ENCODE measurements at regions not wholly inside any gene's neighbourhood (a gene's known extent, or its start where the extent isn't known, plus 50 kb on each side); places are given as distances from the start of the nearest gene placed in this dataset.
"Not testable (repeated sequence)": the region's sequence is repeated elsewhere in the genome, so short reads cannot be mapped to it uniquely, and the experiment has no call there.

DNA sequence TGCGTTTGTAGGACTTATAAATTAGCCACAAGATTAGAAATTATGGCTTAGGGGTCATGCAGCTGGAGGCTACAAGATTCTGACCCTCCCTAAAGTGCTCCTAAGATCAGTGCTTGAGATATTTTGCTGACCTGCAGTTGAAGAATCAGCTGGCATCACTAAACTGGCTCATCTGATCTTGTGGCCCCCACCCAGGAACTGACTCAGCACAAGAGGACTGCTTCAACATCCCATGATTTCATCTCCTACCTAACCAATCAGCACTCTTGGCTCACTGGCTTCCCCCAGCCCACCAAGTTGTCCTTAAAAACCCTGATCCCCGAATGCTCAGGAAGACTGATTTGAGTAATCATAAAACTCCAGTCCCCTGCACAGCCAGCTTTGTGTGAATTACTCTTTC, 86.4 kb upstream of the ERCC4 start:
- H3K27ac Mint-ChIP-seq, result no peak overlapping the region
- no peak for DNase-seq
- no peak overlapping the region for H3K4me3 Mint-ChIP-seq
- peaks cover 4% of the 10 kb centered on the region for H3K27me3 Mint-ChIP-seq
- no peaks in the 10 kb centered on the region for H3K4me1 Mint-ChIP-seq
- no peaks in the 10 kb centered on the region for H3K9me3 Mint-ChIP-seq
- CTCF ChIA-PET, result no interaction called here
- no peaks in the 10 kb centered on the region for H3K36me3 Mint-ChIP-seq

DNA sequence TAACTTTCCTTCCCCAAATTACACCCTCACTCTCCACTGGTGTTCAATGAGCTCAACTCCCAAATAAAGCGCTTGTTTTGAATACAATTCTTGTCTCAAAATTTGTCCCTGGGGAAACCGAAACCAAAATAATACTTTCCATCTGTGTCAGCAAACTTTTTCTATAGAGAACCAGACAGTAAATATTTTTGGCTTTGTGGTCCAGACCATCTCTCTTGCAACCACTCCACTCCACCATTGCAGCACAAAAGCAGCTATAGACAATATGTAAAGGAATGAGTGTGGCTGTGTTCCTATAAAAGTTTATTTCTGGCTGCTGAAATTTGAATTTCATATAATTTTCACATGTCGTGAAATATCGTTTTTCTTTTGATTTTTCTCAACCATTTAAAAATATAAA, 84.6 kb upstream of the ERCC4 start:
- CTCF ChIA-PET, result no interaction called here
- no peak overlapping the region for H3K4me3 Mint-ChIP-seq
- H3K36me3 Mint-ChIP-seq, result no peaks in the 10 kb centered on the region

DNA sequence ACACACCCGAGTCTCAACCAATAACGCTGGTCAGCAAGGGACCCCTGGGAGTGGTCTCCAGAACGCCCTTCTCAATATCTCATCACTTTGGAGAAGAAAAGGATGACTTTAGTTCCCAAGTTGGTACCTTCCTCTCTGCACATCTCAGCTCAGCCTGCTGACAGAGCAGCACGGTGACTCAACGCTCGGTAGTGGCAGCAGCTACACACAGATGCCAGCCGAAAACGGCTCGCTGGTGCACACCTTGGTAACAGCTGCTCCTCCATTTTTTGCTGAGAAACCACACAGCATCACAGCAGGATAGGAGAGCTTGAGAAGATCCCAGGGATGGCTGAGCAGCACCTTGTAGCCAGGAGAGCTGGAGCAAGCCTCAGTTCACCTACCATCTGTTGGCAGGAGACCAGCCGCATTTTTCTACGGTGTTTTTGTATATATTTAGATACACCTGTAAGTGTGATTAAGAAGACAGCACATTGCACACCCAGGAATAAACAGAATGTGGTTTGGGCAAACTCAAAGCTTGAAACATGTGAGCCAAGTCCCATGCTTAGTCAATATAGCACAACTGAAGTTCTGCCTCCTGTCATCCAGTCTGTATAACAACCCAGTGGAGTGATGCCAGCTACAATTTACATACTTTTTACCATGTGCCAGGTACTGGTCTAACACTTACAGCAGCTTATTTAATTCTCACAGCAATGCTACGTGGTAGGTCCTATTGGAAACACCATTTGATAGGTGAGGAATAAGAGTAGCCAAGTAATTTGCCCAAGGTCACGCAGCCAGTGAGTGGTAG, 83.8 kb upstream of the ERCC4 start:
- no peak for DNase-seq
- H3K36me3 Mint-ChIP-seq, result no peaks in the 10 kb centered on the region
- no peak overlapping the region for H3K4me3 Mint-ChIP-seq
- H3K27me3 Mint-ChIP-seq, result peaks cover 4% of the 10 kb centered on the region
- H3K4me1 Mint-ChIP-seq, result no peaks in the 10 kb centered on the region
- H3K9me3 Mint-ChIP-seq, result no peaks in the 10 kb centered on the region
- H3K27ac Mint-ChIP-seq, result no peak overlapping the region
- CTCF ChIA-PET, result no interaction called here

More for the DNA sequence above, 84.6 kb upstream of the ERCC4 start:
- H3K9me3 Mint-ChIP-seq, result no peaks in the 10 kb centered on the region
- no peak overlapping the region for H3K27ac Mint-ChIP-seq
- no peak for DNase-seq
- H3K27me3 Mint-ChIP-seq, result peaks cover 4% of the 10 kb centered on the region
- no peaks in the 10 kb centered on the region for H3K4me1 Mint-ChIP-seq

DNA sequence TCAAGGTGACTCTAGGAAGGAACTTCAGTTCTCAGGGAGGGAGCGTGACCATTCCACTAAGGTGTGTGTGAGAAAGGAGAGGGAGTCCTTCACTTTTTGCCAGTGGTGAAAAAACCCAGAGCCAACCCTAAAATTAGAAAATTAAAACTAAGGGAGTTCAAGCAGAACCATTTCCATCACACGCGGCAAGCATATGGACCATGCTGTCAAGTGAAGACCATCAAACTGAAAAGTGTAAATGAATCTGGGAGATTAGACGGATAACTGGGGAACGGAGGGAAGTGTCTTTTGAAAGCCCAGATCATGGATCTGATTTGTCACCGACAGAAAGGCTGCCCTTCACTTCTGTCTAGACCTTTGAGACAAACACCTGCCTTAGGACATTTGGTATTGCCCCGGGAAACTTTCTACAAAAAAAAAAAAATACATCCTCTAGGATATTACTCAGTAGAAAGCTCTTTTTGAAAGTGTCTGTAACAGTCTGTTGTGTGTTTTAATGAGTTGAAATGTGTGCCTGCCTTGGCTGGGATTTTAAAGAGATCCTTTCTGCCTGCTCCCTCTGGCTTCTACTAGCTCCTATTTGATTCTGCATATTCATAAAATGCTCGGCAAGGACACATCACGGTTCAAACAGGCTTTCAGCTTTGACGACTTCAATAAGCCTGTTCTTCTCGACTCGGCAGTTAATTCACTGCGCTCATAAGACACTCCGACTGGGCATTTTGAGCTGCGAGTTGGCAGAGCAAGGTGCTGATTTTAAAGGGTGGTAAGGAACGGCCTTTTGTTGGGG, 81.4 kb upstream of the ERCC4 start:
- no peaks in the 10 kb centered on the region for H3K9me3 Mint-ChIP-seq
- H3K4me1 Mint-ChIP-seq, result no peaks in the 10 kb centered on the region
- CTCF ChIA-PET, result interaction anchor here (0.5 to 1.0 kb wide), 2 partner anchors 25 to 81 kb away, joined by 3 read pairs; partner anchors contain the start of gene ERCC4
- peaks cover 4% of the 10 kb centered on the region for H3K27me3 Mint-ChIP-seq
- H3K27ac Mint-ChIP-seq, result no peak overlapping the region
- DNase-seq, result no peak
- no peak overlapping the region for H3K4me3 Mint-ChIP-seq
- H3K36me3 Mint-ChIP-seq, result no peaks in the 10 kb centered on the region

DNA sequence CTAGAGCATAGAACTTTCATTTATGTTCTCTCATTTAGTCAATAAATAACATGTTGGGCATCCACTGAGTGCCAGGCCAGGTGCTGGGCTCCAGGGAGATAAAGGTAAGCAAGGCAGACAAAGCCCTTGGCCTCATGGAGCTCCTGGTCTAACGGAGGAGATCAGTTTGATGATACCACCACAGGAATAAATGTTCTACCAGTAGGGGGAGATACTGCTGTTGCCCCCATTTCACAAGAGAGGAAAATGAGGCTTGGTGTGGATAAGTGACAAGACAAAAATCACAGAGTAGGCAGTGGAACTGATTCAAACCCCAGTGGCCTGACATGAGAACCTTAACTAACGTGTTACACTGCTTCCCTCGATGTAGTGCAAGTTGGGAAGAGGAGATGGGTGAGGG, 80.4 kb upstream of the ERCC4 start:
- Mint-ChIP-seq H3K4me3 (no peak overlapping the region), H3K27me3 (peaks cover 4% of the 10 kb centered on the region), H3K36me3 (no peaks in the 10 kb centered on the region), H3K9me3 (no peaks in the 10 kb centered on the region), H3K4me1 (no peaks in the 10 kb centered on the region), H3K27ac (no peak overlapping the region)
- CTCF ChIA-PET, result interaction anchor here (1.0 kb wide), 1 partner anchor 26 kb away, joined by 3 read pairs; no protein-coding TSS in a partner anchor
- DNase-seq, result no peak

DNA sequence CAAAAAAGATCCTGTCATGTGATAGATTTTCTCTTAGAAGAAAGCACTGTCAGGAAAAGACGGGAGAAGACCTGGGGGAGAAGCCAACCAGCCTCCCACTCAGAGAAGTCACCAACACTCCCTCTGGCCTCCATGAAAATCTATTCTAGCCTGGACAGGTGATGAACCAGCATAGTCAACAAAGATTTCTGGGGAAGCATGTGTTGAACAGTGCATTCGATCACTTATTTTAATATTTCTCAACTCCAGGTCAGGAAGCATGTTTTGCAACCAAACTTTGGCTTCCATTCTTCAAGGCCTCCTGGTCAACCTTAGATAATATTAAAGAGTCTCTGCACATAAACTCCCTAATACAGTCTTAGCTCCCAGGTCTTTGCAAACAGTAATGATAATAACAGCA, 74.7 kb upstream of the ERCC4 start:
- H3K27ac Mint-ChIP-seq, result no peak overlapping the region
- no peak for DNase-seq
- H3K36me3 Mint-ChIP-seq, result no peaks in the 10 kb centered on the region
- H3K4me3 Mint-ChIP-seq, result no peak overlapping the region
- H3K9me3 Mint-ChIP-seq, result no peaks in the 10 kb centered on the region
- H3K4me1 Mint-ChIP-seq, result no peaks in the 10 kb centered on the region
- CTCF ChIA-PET, result no interaction called here
- H3K27me3 Mint-ChIP-seq, result no peaks in the 10 kb centered on the region

DNA sequence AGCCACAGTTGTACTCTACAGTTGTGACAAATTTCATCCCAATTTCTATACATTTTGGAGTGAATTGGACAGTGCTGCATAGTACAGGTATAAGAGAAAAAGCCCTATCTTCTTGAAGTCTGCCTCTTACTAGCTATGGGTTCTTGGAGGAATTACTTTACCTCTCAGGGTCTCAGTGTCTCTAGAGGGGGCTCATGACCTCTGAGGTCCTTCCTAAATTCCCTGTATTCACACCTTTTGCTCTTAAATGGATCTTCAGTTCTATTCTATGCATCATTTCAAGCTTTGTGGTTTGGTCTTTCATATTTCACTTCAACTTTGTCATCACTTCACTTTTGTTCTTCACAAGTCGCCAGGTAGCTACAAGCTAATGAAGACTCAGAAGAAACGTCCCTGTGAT, 71.2 kb upstream of the ERCC4 start:
- Mint-ChIP-seq H3K4me3 (no peak overlapping the region), H3K27me3 (peaks cover 1% of the 10 kb centered on the region), H3K36me3 (no peaks in the 10 kb centered on the region), H3K4me1 (no peaks in the 10 kb centered on the region), H3K27ac (no peak overlapping the region), H3K9me3 (peaks cover 2% of the 10 kb centered on the region)
- CTCF ChIA-PET, result interaction anchor here (0.9 kb wide), 1 partner anchor 71 kb away, joined by 3 read pairs; the partner anchor contains the start of gene ERCC4
- no peak for DNase-seq

DNA sequence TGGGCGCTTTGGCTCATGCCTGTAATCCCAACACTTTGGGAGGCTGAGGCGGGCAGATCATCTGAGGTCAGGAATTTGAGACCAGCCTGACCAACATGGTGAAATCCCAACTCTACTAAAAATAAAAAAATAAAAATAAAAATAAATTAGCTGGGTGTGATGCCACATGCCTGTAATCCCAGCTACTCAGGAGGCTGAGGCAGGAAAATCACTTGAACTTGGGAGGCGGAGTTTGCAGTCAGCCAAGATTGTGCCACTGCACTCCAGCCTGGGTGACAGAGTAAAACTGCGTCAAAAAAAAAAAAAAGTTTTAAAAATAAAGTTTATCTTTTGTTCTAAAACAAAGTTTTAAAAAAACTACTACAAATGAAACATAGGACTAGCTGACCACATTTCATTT, 69.8 kb upstream of the ERCC4 start:
- H3K9me3 Mint-ChIP-seq, H3K27me3 Mint-ChIP-seq, CTCF ChIA-PET, H3K36me3 Mint-ChIP-seq, H3K4me3 Mint-ChIP-seq, H3K27ac Mint-ChIP-seq, H3K4me1 Mint-ChIP-seq, DNase-seq: not testable (repeated sequence)

DNA sequence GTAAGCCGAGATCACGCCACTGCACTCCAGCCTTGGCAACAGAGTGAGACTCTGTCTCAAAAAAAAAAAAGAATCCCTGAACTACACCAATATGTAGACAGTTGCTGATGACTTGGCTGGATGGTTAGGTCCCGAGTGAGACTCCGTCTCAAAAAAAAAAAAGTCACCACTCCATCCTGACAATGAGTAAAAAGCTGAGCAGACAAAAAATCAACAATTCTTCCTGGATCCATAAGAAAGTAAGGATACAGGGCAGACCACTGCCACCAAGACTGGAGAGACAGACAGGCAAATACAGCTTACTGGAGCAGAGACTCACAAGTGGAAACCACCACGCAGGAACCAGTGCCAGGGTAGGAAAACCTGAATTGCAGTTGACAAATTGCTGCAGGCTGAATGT, 67.1 kb upstream of the ERCC4 start:
- CTCF ChIA-PET, result no interaction called here
- Mint-ChIP-seq H3K27me3 (peaks cover 6% of the 10 kb centered on the region), H3K36me3 (no peaks in the 10 kb centered on the region), H3K27ac (no peak overlapping the region), H3K4me3 (no peak overlapping the region), H3K9me3 (peaks cover 2% of the 10 kb centered on the region), H3K4me1 (no peaks in the 10 kb centered on the region)
- DNase-seq, result no peak

DNA sequence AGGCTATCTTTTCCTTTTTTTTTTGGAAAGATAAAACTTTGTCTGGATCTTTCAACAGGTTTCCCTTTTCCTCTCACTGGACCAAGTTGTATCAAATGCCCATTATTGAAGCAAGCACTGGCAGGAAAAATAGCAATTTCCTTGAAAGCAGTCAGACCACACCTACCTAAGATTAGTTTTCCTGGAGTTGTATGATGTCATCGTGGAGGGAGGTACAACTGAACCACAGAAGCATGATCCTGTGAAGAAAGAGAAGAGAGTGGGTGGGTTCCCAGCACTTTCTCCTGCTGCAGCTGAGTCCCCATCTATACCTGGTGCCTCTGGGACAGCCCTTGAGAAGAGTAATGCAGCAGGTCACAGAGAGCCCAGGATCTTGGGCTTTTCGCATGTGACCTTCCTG, 63.6 kb upstream of the ERCC4 start:
- CTCF ChIA-PET, result no interaction called here
- Mint-ChIP-seq H3K27ac (no peak overlapping the region), H3K4me3 (no peak overlapping the region), H3K4me1 (no peaks in the 10 kb centered on the region), H3K36me3 (no peaks in the 10 kb centered on the region), H3K9me3 (peaks cover 1% of the 10 kb centered on the region), H3K27me3 (peaks cover 9% of the 10 kb centered on the region)
- DNase-seq, result no peak

DNA sequence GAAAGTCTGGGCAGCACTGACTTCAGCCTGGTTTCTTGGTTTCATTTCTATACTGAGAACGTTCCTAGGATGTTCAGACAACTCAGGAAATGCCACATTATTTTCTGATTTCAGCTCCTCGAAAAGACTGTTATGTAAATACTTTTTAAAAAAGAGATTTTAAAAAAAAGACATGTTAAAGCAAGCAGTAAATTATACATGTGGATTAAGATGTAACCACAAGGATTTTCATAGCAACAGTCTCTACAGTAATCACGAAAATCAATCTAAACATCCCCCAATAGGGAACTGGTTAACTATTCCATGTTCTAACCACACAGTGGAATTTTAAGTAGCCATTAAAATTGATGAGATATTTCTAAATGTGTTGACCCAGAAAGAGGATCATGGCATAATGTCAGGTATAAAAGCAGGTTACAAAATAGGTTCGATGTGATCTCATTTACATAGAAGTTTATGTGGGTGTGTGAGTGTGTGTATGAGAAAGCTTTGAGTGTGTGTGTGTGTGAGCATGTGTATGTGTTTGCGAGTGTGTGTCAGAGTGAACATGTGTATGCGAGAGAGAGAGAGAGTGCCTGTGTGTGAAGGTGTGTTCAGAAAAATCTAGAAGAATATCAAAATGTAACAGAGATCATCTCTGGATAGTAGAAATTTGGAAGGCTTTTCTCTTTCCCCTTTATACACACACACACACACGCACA, 63.0 kb upstream of the ERCC4 start:
- Mint-ChIP-seq H3K9me3 (no peaks in the 10 kb centered on the region), H3K4me3 (no peak overlapping the region), H3K36me3 (no peaks in the 10 kb centered on the region), H3K4me1 (no peaks in the 10 kb centered on the region), H3K27ac (no peak overlapping the region), H3K27me3 (peaks cover 9% of the 10 kb centered on the region)
- CTCF ChIA-PET, result no interaction called here
- DNase-seq, result no peak

DNA sequence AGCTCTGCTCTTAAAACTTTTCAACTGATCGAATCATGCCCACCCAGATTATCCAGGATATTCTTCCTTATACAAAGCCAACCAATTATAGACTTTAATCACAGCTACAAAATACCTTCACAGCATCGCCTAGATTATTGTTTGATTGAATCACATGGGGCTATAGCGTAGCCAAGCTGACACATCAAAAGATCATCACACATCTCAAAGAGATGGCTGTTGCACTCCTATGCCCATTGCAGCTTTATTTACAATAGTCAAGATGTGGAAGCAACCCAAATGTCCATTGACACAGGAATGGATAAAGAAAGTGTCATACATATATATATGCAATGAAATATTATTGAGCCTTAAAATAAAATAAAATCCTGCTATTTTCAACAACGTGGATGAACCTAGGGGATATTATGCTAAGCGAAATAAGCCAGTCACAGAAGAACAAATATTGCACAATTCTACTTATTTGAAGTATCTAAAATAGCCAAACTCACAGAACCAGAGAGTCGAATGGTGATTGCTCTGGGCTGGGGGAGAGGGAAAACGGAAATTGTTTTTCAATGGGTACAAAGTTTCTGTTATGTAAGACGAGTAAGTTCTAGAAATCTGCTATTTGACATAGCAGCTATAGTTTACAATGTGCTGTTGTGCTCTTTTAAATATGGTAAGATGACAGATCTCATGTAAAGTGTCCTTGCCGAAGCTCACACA, 60.9 kb upstream of the ERCC4 start:
- no peak for DNase-seq
- no peaks in the 10 kb centered on the region for H3K4me1 Mint-ChIP-seq
- CTCF ChIA-PET, result no interaction called here
- peaks cover 3% of the 10 kb centered on the region for H3K9me3 Mint-ChIP-seq
- no peaks in the 10 kb centered on the region for H3K36me3 Mint-ChIP-seq
- peaks cover 5% of the 10 kb centered on the region for H3K27me3 Mint-ChIP-seq
- H3K27ac Mint-ChIP-seq, result no peak overlapping the region
- H3K4me3 Mint-ChIP-seq, result no peak overlapping the region

DNA sequence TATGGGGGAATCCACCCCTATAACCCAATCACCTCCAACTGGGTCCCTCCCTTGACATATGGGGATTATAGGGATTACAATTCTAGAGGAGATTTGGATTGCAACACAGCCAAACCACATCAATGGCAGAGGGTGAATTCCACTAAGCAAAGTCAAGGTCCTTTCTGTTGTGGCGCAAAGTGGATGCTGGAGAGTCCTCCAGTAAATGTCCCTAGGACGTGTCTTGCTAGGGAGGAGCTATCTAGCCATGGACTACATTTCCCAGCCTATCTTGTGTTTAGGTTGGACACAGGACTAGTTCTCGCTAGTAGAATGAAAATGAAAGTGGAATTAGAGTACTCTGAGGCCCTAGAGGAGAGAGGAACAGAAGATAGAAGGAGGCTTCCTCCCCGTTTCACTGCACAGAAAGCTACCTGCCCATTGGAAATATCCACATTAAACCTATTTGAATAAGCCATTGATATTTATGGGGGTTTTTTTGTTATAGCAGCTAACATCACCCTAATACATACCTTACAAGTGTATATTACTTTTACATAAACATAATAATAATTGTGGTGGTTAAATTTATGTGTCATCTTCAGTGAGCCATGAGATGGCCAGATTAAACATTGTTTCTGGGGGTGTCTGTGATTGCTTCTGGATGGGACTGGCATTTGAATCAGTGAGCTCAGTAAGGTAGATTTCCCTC, 56.7 kb upstream of the ERCC4 start:
- no peak for DNase-seq
- Mint-ChIP-seq H3K27ac (no peak overlapping the region), H3K4me3 (no peak overlapping the region), H3K36me3 (no peaks in the 10 kb centered on the region), H3K27me3 (no peaks in the 10 kb centered on the region), H3K9me3 (peaks cover 3% of the 10 kb centered on the region), H3K4me1 (no peaks in the 10 kb centered on the region)
- CTCF ChIA-PET, result interaction anchor here (1.3 to 1.4 kb wide), 2 partner anchors 12 to 56 kb away, joined by 3 read pairs; partner anchors contain the start of gene ERCC4
